WTC11 (cell line): ENCODE measurements at regions not wholly inside any gene's neighbourhood (a gene's known extent, or its start where the extent isn't known, plus 50 kb on each side); places are given as distances from the start of the nearest gene placed in this dataset.

Source experiments
- ATAC-seq: fragments of 200-7000 bp; cut with Tn5 transposase; 2 replicates; pipeline ENCODE4 v1.10.0; 2021; ENCODE audit warnings: mild to moderate bottlenecking, moderate library complexity
- CTCF ChIA-PET: fragments of 300-600 bp; sonication (Branson Sonifier 250); formaldehyde crosslinking; loops from one replicate; lab custom pipeline; 2021; ENCODE audit warnings: antibody characterized with exemption; lab: Charles Lee
- POLR2A ChIA-PET: fragments of 350-600 bp; sonication (Branson Sonifier 250); formaldehyde crosslinking; loops from one replicate; lab custom pipeline; 2021; ENCODE audit warnings: antibody characterized with exemption; lab: Charles Lee
- DNase-seq: peaks from one replicate; pipeline ENCODE4 v3.0.0; 2021; ENCODE audit warnings: low spot score
- H3K27ac Mint-ChIP-seq: 2 replicates; pipeline ENCODE4 v1.8.0; 2021; ENCODE audit warnings: mixed read lengths
- H3K27me3 Mint-ChIP-seq: 2 replicates; pipeline ENCODE4 v1.8.0; 2021; ENCODE audit warnings: low read depth, mild to moderate bottlenecking, moderate library complexity, mixed read lengths
- H3K36me3 Mint-ChIP-seq: 2 replicates; pipeline ENCODE4 v1.8.0; 2021; ENCODE audit warnings: mixed read lengths
- H3K4me1 Mint-ChIP-seq: 2 replicates; pipeline ENCODE4 v1.8.0; 2022; ENCODE audit warnings: mixed read lengths
- H3K4me3 Mint-ChIP-seq: 2 replicates; pipeline ENCODE4 v1.8.0; 2021; ENCODE audit warnings: mild to moderate bottlenecking, moderate library complexity, mixed read lengths
- H3K9me3 Mint-ChIP-seq: 2 replicates; pipeline ENCODE4 v1.8.0; 2021; ENCODE audit warnings: mixed read lengths
- AFF4 ChIP-seq: sonication (generic); formaldehyde crosslinking; IDR thresholded peaks from 2 replicates; pipeline ENCODE4 v1.8.1; 2023; ENCODE audit warnings: mild to moderate bottlenecking, missing genetic modification reagents, borderline replicate concordance
- CTCF ChIP-seq: fragments of 200-600 bp; IDR thresholded peaks from 2 replicates; pipeline ENCODE4 v1.8.0; 2022; ENCODE audit warnings: antibody characterized with exemption
- E2F1 ChIP-seq: sonication (generic); formaldehyde crosslinking; IDR thresholded peaks from 2 replicates; pipeline ENCODE4 v1.8.0; 2022; ENCODE audit warnings: mild to moderate bottlenecking, missing genetic modification reagents
- E2F4 ChIP-seq: sonication (generic); formaldehyde crosslinking; IDR thresholded peaks from 2 replicates; pipeline ENCODE4 v1.8.1; 2022; ENCODE audit warnings: low read depth, mild to moderate bottlenecking, moderate library complexity, missing genetic modification reagents, borderline replicate concordance
- FOXP4 ChIP-seq: sonication (generic); formaldehyde crosslinking; IDR thresholded peaks from 2 replicates; pipeline ENCODE4 v1.8.0; 2022; ENCODE audit warnings: mild to moderate bottlenecking, missing genetic modification reagents
- HMGXB4 ChIP-seq: sonication (generic); formaldehyde crosslinking; IDR thresholded peaks from 2 replicates; pipeline ENCODE4 v1.8.1; 2023; ENCODE audit warnings: mild to moderate bottlenecking, moderate library complexity, missing genetic modification reagents
- JUN ChIP-seq: sonication (generic); formaldehyde crosslinking; IDR thresholded peaks from 2 replicates; pipeline ENCODE4 v1.8.0; 2023; ENCODE audit warnings: mild to moderate bottlenecking, missing genetic modification reagents
- MYBL2 ChIP-seq: sonication (generic); formaldehyde crosslinking; IDR thresholded peaks from 2 replicates; pipeline ENCODE4 v1.8.1; 2023; ENCODE audit warnings: mild to moderate bottlenecking, moderate library complexity, missing genetic modification reagents
- NFE2L1 ChIP-seq: sonication (generic); formaldehyde crosslinking; IDR thresholded peaks from 2 replicates; pipeline ENCODE4 v1.8.1; 2023; ENCODE audit warnings: missing genetic modification reagents
- NFYB ChIP-seq: sonication (generic); formaldehyde crosslinking; conservative IDR thresholded peaks from 2 replicates; pipeline ENCODE4 v1.8.0; 2022; ENCODE audit warnings: low read depth, missing genetic modification reagents
- RELA ChIP-seq: sonication (generic); formaldehyde crosslinking; IDR thresholded peaks from 2 replicates; pipeline ENCODE4 v1.8.1; 2022; ENCODE audit warnings: missing genetic modification reagents, mild to moderate bottlenecking, borderline replicate concordance
- RORB ChIP-seq: fragments of 250-450 bp; sonication (Bioruptor Pico); IDR thresholded peaks from 2 replicates; pipeline ENCODE4 v1.9.0; 2021; ENCODE audit warnings: mild to moderate bottlenecking
- TEAD1 ChIP-seq: sonication (generic); formaldehyde crosslinking; IDR thresholded peaks from 2 replicates; pipeline ENCODE4 v1.8.0; 2022; ENCODE audit warnings: mild to moderate bottlenecking, missing genetic modification reagents
- USF1 ChIP-seq: sonication (generic); formaldehyde crosslinking; IDR thresholded peaks from 2 replicates; pipeline ENCODE4 v1.8.0; 2022; ENCODE audit warnings: mild to moderate bottlenecking, missing genetic modification reagents
- ZNF138 ChIP-seq: sonication (generic); formaldehyde crosslinking; conservative IDR thresholded peaks from 2 replicates; pipeline ENCODE4 v1.8.1; 2022; ENCODE audit warnings: mild to moderate bottlenecking, moderate library complexity, missing genetic modification reagents
- ZNF263 ChIP-seq: sonication (generic); formaldehyde crosslinking; IDR thresholded peaks from 2 replicates; pipeline ENCODE4 v1.8.1; 2022; ENCODE audit warnings: low read depth, mild to moderate bottlenecking, moderate library complexity, missing genetic modification reagents
- ZNF317 ChIP-seq: sonication (generic); formaldehyde crosslinking; IDR thresholded peaks from 2 replicates; pipeline ENCODE4 v1.8.1; 2023; ENCODE audit warnings: low read depth, mild to moderate bottlenecking, moderate library complexity, missing genetic modification reagents, borderline replicate concordance
- ZNF416 ChIP-seq: fragments of 250-450 bp; sonication (Bioruptor Pico); IDR thresholded peaks from 2 replicates; pipeline ENCODE4 v1.9.0; 2021; ENCODE audit warnings: mild to moderate bottlenecking, inconsistent platforms
- ZNF425 ChIP-seq: fragments of 250-450 bp; sonication (Bioruptor Pico); conservative IDR thresholded peaks from 2 replicates; pipeline ENCODE4 v1.9.0; 2021; ENCODE audit warnings: mild to moderate bottlenecking
- ZSCAN18 ChIP-seq: fragments of 250-450 bp; sonication (Bioruptor Pico); IDR thresholded peaks from 2 replicates; pipeline ENCODE4 v2.1.2; 2022; ENCODE audit warnings: mild to moderate bottlenecking, moderate library complexity

GRCh38 chr7:116393654-116394053 lies 105.9 kb upstream of the CAV2 start (continued):
- TF ChIP-seq ZNF263 (CRISPR knock-in tag) (no peak), ZNF416 (CRISPR knock-in tag) (no peak), E2F1 (CRISPR knock-in tag) (no peak), HMGXB4 (no peak), AFF4 (CRISPR knock-in tag) (no peak), RELA (CRISPR knock-in tag) (no peak), ZNF317 (CRISPR knock-in tag) (no peak)
- TF ChIP-seq, all 79 proteins: peak for 0

GRCh38 chr7:116394106-116394505 lies 105.4 kb upstream of the CAV2 start:
- CTCF ChIA-PET = no interaction called here
- Mint-ChIP-seq H3K36me3 (peaks cover 8% of the 10 kb centered on the region; the same call in 1 of the 2 replicates), H3K27ac (no peak overlapping the region), H3K4me1 (peaks cover 4% of the 10 kb centered on the region), H3K4me3 (no peak overlapping the region), H3K9me3 (peaks cover 21% of the 10 kb centered on the region), H3K27me3 (no peaks in the 10 kb centered on the region)
- POLR2A ChIA-PET = interaction anchor here (0.6 kb wide), 1 partner anchor 30 kb away, joined by 5 read pairs; no protein-coding TSS in a partner anchor
- ATAC-seq (no peak), DNase-seq (no peak)
- TF ChIP-seq MYBL2 (CRISPR knock-in tag) (no peak), ZNF317 (CRISPR knock-in tag) (no peak), RORB (CRISPR knock-in tag) (no peak), NFE2L1 (CRISPR knock-in tag) (no peak), ZSCAN18 (CRISPR knock-in tag) (no peak), JUN (CRISPR knock-in tag) (no peak), NFYB (CRISPR knock-in tag) (no peak), CTCF (no peak), TEAD1 (CRISPR knock-in tag) (no peak), USF1 (CRISPR knock-in tag) (no peak), ZNF138 (CRISPR knock-in tag) (no peak), FOXP4 (CRISPR knock-in tag) (no peak), E2F4 (no peak), ZNF425 (CRISPR knock-in tag) (no peak), ZNF416 (CRISPR knock-in tag) (no peak)
